A172 (cell line): ENCODE measurements at regions not wholly inside any gene's neighbourhood (a gene's known extent, or its start where the extent isn't known, plus 50 kb on each side); places are given as distances from the start of the nearest gene placed in this dataset.

Experiments used
- DNase-seq: peaks from one replicate; pipeline ENCODE4 v3.0.0-alpha.2; 2015; ENCODE audit warnings: low spot score

- peak; percentile 82 for DNase-seq
Observed at GRCh38 chr2:107553539-107553938, 273.2 kb upstream of the RGPD4 start.

- DNase-seq, result no peak
Observed at GRCh38 chr2:107556038-107556627, 270.6 kb upstream of the RGPD4 start.

GRCh38 chr2:107558295-107558694, 268.4 kb upstream of the RGPD4 start:
- DNase-seq, result no peak

- DNase-seq, result no peak
Observed at GRCh38 chr2:107569496-107569895, 257.2 kb upstream of the RGPD4 start.

GRCh38 chr2:107570876-107571275, 255.8 kb upstream of the RGPD4 start:
- no peak for DNase-seq

GRCh38 chr2:107572890-107573289, 253.8 kb upstream of the RGPD4 start:
- DNase-seq, result peak; percentile 48

GRCh38 chr2:107576991-107577390, 249.7 kb upstream of the RGPD4 start:
- no peak for DNase-seq

DNA sequence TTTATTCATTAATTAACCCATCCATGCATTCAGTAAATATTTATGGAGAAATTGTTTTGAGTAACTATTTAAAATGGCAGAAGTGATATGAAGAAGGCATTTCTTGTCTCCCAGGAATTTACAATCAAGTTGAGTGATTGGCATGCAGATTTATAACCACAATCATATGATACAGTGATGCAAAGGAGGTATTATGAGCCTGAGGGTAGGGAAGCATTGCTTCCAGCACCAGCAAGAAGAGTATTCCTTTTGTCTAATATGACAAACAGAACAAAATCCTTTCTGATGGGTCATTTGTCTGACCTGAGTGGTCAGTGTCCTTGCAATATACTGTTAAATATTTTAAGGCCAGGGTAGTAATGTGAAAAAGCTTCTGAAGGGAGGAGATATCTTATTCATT, 244.2 kb upstream of the RGPD4 start:
- DNase-seq, result no peak

GRCh38 chr2:107584577-107584976, 242.1 kb upstream of the RGPD4 start:
- DNase-seq, result peak; percentile 42

DNA sequence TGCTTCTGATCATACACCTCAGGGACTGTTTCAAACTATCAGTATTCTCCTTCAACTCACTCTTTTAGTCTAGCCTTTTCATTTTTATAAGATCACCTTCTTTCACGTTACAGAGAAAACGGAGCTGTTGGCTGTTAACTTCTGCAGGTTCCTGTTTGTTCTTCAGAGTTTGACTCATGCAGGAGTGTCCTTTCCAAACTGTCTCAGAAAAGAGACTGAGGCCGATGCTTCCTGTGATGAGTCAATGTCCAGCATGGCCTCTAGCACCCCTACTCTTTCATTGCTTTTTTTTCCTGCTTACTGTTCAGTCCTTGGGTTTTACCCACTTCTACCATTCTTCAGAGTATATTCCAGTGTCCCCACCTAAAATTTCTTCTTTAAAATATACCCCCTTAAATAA, 240.8 kb upstream of the RGPD4 start:
- peak; percentile 53 for DNase-seq

DNA sequence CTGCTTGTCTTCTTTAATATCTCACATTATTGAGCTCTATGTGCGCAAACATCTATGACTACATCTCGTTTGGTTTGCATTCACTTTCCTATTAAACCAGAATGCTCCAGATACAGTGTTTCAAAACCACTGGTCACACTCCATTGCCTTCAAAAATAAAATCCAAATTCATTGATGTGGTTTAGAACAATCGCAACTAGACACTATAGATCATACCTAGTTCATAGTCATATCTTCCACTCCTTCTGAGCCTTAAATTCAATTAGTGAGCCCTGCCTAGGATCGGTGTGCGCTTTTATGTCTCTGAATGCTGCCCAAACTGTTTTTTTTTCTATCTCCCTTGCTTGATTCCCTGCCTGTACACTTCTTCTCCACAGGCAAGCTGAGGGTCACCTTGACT, 238.5 kb upstream of the RGPD4 start:
- DNase-seq, result no peak

GRCh38 chr2:107589079-107589491, 237.6 kb upstream of the RGPD4 start:
- DNase-seq, result peak; percentile 66

DNA sequence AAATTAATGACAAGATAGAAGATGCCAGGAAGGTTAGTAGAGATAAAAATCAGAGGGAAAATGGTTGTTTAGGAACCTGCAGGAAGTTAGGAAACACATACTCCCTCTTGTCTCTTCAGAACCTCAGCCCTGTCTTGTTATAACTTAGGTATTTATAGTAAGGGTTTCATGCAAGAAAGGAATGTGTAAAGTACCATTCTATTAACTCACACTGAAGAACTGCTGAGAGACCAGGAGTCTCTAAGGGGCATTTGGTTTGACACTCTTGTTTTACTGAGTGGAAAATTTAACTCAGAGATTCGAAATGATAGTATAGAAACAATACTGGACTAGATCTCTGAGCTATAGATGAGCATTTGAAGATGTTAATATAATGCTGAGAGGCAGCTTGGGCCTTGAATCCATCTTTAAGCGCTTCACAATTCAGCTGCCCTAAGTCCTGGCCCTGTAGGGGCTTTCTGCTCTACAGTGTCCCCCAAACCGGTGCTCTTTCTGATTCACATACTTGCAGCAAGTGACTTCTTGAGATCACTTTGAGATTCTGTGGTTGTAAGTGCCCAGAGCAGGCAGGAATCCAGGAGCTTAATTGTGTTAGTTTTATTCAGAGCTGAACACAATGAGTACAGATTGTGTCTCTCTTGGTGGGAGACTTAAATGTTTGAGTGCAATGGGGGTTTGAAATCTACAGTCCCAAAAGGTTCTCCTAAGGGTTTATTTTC, 235.0 kb upstream of the RGPD4 start:
- no peak for DNase-seq

- no peak for DNase-seq
Observed at GRCh38 chr2:107592280-107592624, 234.4 kb upstream of the RGPD4 start.

GRCh38 chr2:107595285-107595684, 231.4 kb upstream of the RGPD4 start:
- no peak for DNase-seq

GRCh38 chr2:107595749-107596148, 230.9 kb upstream of the RGPD4 start:
- DNase-seq, result peak; percentile 74

DNA sequence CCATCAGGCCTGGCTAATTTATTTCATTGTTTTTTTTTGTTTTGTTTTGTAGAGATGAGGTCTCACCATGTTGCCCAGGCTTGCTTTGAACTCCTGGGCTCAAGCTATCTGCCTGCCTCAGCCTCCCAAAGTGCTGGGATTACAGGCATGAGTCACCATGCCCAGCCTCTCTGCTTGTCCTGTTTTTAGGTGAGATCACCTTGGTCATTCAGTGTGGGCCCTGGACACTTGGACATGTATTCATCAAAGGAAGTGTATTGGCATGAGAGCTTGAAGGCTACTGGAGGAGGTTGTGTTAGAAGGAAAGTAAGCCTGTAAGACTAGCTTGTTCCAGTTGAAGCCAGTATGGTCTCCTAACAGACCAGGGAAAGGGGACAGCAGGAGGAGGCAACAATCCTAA, 229.2 kb upstream of the RGPD4 start:
- DNase-seq, result no peak

- no peak for DNase-seq
Observed at GRCh38 chr2:107602801-107603200, 223.9 kb upstream of the RGPD4 start.

DNA sequence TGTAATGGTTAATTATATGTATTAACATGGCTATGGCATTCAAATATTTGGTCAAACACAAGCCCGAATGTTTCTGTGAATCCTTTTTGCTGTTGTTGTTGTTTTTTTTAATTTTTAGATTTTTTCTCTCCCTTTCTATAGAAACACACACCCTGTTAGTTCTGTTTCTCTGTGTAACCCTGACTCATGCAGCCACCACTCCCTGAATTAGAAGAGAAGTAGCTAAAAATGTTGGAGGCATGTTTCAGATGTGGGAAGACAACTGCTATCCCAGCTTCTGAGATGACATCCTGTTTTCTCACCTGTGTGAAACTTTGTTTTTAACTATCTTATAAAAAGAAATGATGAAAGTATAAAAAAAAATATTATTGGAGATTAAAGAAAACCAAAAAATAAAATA, 219.6 kb upstream of the RGPD4 start:
- DNase-seq, result no peak

DNA sequence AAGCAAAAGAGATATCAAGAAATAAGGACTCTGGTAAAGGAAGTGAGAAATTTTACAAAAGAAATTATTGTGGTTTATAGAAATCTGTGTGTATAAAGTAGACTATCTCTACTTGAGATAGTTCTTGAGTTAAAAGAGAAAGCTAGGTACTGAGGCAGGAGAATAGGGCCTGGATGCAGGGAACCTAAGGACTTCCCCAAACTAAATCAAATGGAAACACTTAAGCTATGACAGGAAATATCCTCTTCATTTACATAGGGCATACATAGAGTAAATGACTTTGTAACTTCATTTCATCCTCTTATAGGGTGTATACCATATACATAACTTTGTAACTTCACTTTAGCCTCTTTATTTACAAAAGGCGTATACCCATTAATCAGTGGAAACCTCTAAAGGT, 219.2 kb upstream of the RGPD4 start:
- no peak for DNase-seq

DNA sequence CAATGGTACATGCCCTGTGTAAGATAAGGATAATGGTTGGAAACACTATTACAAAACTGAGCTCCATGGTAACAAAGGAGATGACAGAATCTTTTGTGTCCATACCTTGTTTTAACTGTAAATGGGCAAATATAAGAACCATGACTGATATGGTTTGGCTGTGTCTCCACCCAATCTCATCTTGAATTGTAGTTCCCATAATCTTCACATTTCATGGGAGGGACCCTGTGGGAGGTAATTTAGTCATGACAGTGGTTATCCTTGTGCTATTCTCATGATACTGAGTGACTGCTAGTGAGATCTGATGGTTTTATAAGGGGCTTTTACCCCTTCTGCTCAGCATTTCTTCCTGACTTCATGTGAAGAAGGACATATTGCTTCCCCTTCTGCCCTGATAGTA, 211.7 kb upstream of the RGPD4 start:
- DNase-seq, result no peak

GRCh38 chr2:107618769-107619168, 207.9 kb upstream of the RGPD4 start:
- DNase-seq, result no peak

- DNase-seq, result no peak
Observed at GRCh38 chr2:107621186-107622165, 205.2 kb upstream of the RGPD4 start.
